Activated naive CD4-positive, alpha-beta T cell treated with Interleukin-2 at 50 U/mL for 16 hours (primary cell): ENCODE measurements at regions not wholly inside any gene's neighbourhood (a gene's known extent, or its start where the extent isn't known, plus 50 kb on each side); places are given as distances from the start of the nearest gene placed in this dataset.

Experiments
- DNase-seq: peaks from one replicate; pipeline ENCODE4 v3.0.0-alpha.2; 2020

- DNase-seq, result no peak
Measured at GRCh38 chr2:145029081-145029480, 509.2 kb upstream of the ZEB2 start.

GRCh38 chr2:145028101-145028920 is 508.4 kb upstream of the ZEB2 start:
- DNase-seq, result no peak

- DNase-seq, result no peak
Measured at GRCh38 chr2:145026456-145027455, 506.8 kb upstream of the ZEB2 start.

GRCh38 chr2:145025382-145025781 is 505.5 kb upstream of the ZEB2 start:
- no peak for DNase-seq

GRCh38 chr2:145023334-145023934 is 503.5 kb upstream of the ZEB2 start:
- no peak for DNase-seq

- no peak for DNase-seq
Measured at GRCh38 chr2:145022666-145023333, 502.9 kb upstream of the ZEB2 start.

- DNase-seq, result no peak
Measured at GRCh38 chr2:145021962-145022665, 502.2 kb upstream of the ZEB2 start.

- DNase-seq, result no peak
Measured at GRCh38 chr2:145020694-145021093, 500.8 kb upstream of the ZEB2 start.

GRCh38 chr2:145020139-145020538 is 500.2 kb upstream of the ZEB2 start:
- DNase-seq, result no peak

GRCh38 chr2:145018502-145018901 is 498.6 kb upstream of the ZEB2 start:
- no peak for DNase-seq

- no peak for DNase-seq
Measured at GRCh38 chr2:145017149-145017548, 497.2 kb upstream of the ZEB2 start.

GRCh38 chr2:145016711-145017110 is 496.8 kb upstream of the ZEB2 start:
- DNase-seq, result no peak

GRCh38 chr2:145015561-145015960 is 495.6 kb upstream of the ZEB2 start:
- DNase-seq, result no peak

- no peak for DNase-seq
Measured at GRCh38 chr2:145012806-145013205, 492.9 kb upstream of the ZEB2 start.

GRCh38 chr2:145012214-145012670 is 492.3 kb upstream of the ZEB2 start:
- no peak for DNase-seq

GRCh38 chr2:145010635-145011034 is 490.7 kb upstream of the ZEB2 start:
- no peak for DNase-seq

GRCh38 chr2:145007960-145008263 is 488.0 kb upstream of the ZEB2 start:
- no peak for DNase-seq

- no peak for DNase-seq
Measured at GRCh38 chr2:145007093-145007959, 487.4 kb upstream of the ZEB2 start.

GRCh38 chr2:145002624-145003023 is 482.7 kb upstream of the ZEB2 start:
- DNase-seq, result no peak

- no peak for DNase-seq
Measured at GRCh38 chr2:145000376-145000775, 480.5 kb upstream of the ZEB2 start.

GRCh38 chr2:144999936-145000335 is 480.0 kb upstream of the ZEB2 start:
- DNase-seq, result no peak
